ENCODE measurements at regions not wholly inside any gene's neighbourhood (a gene's known extent, or its start where the extent isn't known, plus 50 kb on each side); places are given as distances from the start of the nearest gene placed in this dataset.

DNA sequence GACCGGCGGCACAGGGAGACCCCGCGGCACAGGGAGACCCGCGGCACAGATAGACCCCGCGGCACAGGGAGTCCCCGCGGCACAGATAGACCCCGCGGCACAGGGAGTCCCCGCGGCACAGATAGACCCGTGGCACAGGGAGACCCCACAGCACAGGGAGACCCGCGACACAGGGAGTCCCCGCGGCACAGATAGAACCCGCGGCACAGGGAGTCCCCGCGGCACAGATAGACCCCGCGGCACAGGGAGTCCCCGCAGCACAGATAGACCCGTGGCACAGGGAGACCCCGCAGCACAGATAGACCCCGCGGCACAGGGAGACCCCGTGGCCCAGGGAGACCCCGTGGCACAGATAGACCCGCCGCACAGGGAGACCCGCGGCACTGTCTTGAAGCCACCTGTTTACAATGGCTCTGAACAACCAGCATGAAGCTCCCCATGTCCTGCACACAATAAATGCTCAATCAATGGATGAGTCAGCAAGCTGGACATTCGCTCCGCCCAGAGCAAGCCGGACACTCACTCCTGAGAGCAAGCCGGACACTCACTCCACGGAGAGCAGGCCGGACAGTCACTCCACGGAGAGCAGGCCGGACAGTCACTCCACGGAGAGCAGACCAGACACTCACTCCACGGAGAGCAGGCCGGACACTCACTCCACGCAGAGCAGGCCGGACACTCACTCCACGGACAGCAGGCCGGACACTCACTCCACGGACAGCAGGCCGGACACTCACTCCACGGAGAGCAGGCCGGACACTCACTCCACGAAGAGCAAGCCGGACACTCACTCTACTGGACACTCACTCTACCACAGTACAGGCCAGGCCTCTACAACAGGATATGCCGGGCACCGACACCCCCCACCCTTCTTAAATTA lies 121.9 kb downstream of the RFLNA start:
- TF ChIP-seq CTCF (IDR thresholded peaks at IDR 0.05; ENCODE audit: borderline replicate concordance, extremely low read depth, low read length, poor library complexity, severe bottlenecking) = no peak
- no peak for TF ChIP-seq EZH2 (IDR thresholded peaks at IDR 0.05; ENCODE audit: borderline replicate concordance, low read depth, low read length, severe bottlenecking)
- Histone ChIP-seq H3K9ac (ENCODE audit: low read depth, low read length) (no peak overlapping the region), H3K36me3 (ENCODE audit: insufficient read depth, low read length) (peaks cover 82% of the 10 kb centered on the region), H3K27ac (ENCODE audit: low read length) (no peak overlapping the region), H3K9me3 (ENCODE audit: insufficient read depth, low read length, severe bottlenecking) (no peaks in the 10 kb centered on the region), H4K20me1 (ENCODE audit: insufficient read depth, low read length) (peaks cover 68% of the 10 kb centered on the region), H2AFZ (ENCODE audit: low read depth, low read length) (no peak overlapping the region), H3K27me3 (ENCODE audit: insufficient read depth, low read length, poor library complexity) (no peaks in the 10 kb centered on the region), H3K4me2 (ENCODE audit: insufficient read depth, low read length) (no peak overlapping the region), H3K4me3 (ENCODE audit: low read depth in 1 of 2, low read length in 2 of 2) (no peak overlapping the region), H3K4me1 (ENCODE audit: insufficient read depth, low read length) (no peaks in the 10 kb centered on the region), H3K79me2 (ENCODE audit: insufficient read depth, low read length) (peaks cover 9% of the 10 kb centered on the region)
- DNase-seq (no peak), ATAC-seq (ENCODE audit: insufficient read depth, low read depth) (no peak)

DNA sequence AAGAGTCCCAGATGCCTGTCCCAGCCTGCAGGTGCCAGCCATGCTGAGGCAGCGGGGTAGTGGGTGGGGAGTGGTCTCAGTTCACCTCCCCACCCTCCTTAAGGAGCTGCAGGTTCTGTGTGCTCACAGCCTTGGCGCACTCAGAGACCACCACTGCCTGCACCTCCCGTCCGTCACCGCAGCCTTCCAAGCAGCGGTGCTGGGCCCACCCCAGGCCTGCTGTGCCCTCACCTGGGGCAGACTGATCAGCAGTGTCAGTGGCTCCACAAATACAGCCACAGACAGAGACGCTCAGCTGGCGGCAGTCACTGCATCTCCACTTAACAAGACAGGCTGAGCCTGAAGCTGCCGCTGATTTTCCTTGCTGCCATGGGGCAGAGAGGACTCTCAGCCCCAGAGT lies 120.2 kb downstream of the RFLNA start:
- Histone ChIP-seq H3K79me2 (ENCODE audit: insufficient read depth, low read length) (peaks cover 9% of the 10 kb centered on the region), H3K4me1 (ENCODE audit: insufficient read depth, low read length) (no peaks in the 10 kb centered on the region), H3K27me3 (ENCODE audit: insufficient read depth, low read length, poor library complexity) (no peaks in the 10 kb centered on the region), H3K36me3 (ENCODE audit: insufficient read depth, low read length) (peaks cover 72% of the 10 kb centered on the region), H3K4me2 (ENCODE audit: insufficient read depth, low read length) (no peak overlapping the region), H3K27ac (ENCODE audit: low read length) (no peak overlapping the region), H4K20me1 (ENCODE audit: insufficient read depth, low read length) (peaks cover 79% of the 10 kb centered on the region), H3K4me3 (ENCODE audit: low read depth in 1 of 2, low read length in 2 of 2) (no peak overlapping the region), H3K9me3 (ENCODE audit: insufficient read depth, low read length, severe bottlenecking) (no peaks in the 10 kb centered on the region), H3K9ac (ENCODE audit: low read depth, low read length) (no peak overlapping the region), H2AFZ (ENCODE audit: low read depth, low read length) (no peak overlapping the region)
- TF ChIP-seq CTCF (IDR thresholded peaks at IDR 0.05; ENCODE audit: borderline replicate concordance, extremely low read depth, low read length, poor library complexity, severe bottlenecking) (no peak), EZH2 (IDR thresholded peaks at IDR 0.05; ENCODE audit: borderline replicate concordance, low read depth, low read length, severe bottlenecking) (no peak)
- ATAC-seq (ENCODE audit: insufficient read depth, low read depth) (no peak), DNase-seq (no peak)

DNA sequence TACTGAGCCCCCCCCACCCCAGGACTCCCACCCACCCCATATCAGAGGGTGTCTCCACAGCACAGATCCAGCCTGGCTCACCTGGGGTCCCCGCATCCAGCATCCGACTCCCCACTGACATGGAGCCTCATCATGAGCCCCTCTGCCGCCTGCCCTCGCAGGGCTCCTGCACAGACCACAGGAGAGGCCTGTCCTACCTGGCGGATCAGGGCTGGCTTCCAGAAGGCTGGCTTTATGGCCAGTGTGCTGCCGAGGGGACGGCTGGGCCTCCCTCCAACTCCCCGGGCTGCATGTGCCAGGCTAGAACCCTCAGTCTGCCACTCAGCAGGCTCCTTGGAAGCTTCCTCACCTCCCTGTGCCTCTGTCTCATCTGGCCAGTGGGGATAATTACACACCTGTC lies 119.0 kb downstream of the RFLNA start:
- Histone ChIP-seq H3K9me3 (ENCODE audit: insufficient read depth, low read length, severe bottlenecking) (no peaks in the 10 kb centered on the region), H4K20me1 (ENCODE audit: insufficient read depth, low read length) (peaks cover 83% of the 10 kb centered on the region), H3K36me3 (ENCODE audit: insufficient read depth, low read length) (peaks cover 71% of the 10 kb centered on the region), H3K27ac (ENCODE audit: low read length) (no peak overlapping the region), H3K79me2 (ENCODE audit: insufficient read depth, low read length) (peaks cover 9% of the 10 kb centered on the region), H3K4me1 (ENCODE audit: insufficient read depth, low read length) (no peaks in the 10 kb centered on the region), H3K27me3 (ENCODE audit: insufficient read depth, low read length, poor library complexity) (no peaks in the 10 kb centered on the region), H2AFZ (ENCODE audit: low read depth, low read length) (no peak overlapping the region), H3K9ac (ENCODE audit: low read depth, low read length) (no peak overlapping the region), H3K4me3 (ENCODE audit: low read depth in 1 of 2, low read length in 2 of 2) (no peak overlapping the region), H3K4me2 (ENCODE audit: insufficient read depth, low read length) (no peak overlapping the region)
- DNase-seq = no peak
- no peak for TF ChIP-seq EZH2 (IDR thresholded peaks at IDR 0.05; ENCODE audit: borderline replicate concordance, low read depth, low read length, severe bottlenecking)
- no peak for TF ChIP-seq CTCF (IDR thresholded peaks at IDR 0.05; ENCODE audit: borderline replicate concordance, extremely low read depth, low read length, poor library complexity, severe bottlenecking)
- ATAC-seq (ENCODE audit: insufficient read depth, low read depth) = no peak
